ENCODE measurements at regions not wholly inside any gene's neighbourhood (a gene's known extent, or its start where the extent isn't known, plus 50 kb on each side); places are given as distances from the start of the nearest gene placed in this dataset.

DNA sequence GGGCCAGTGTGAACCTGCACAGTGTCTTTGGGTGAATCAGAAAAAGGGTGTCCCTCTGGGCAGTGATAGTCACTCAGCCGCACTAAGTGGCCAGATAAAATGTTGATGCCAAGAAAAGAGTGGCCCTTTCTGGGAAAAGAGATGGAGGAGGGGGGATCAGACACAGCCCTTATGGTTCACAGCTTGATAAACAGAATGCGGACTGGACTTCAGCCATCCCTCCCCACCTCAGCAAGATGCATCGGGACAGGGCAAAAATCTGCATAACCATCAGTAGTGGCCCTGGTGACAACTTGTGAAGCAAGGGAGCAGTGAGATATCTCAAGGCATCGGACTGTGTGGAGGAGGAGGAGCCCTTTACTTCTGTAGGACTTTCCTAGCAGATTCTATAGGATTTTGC is 353.8 kb upstream of the PLXNA2 start (continued):
- TF ChIP-seq, protein P1, sequence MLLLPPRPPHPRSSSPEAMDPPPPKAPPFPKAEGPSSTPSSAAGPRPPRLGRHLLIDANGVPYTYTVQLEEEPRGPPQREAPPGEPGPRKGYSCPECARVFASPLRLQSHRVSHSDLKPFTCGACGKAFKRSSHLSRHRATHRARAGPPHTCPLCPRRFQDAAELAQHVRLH (tag by site-specific recombination; IDR thresholded peaks at IDR 0.05) = no peak
- no peak for TF ChIP-seq ZNF37A (tag by site-specific recombination; IDR thresholded peaks at IDR 0.05)
- TF ChIP-seq, protein P2, sequence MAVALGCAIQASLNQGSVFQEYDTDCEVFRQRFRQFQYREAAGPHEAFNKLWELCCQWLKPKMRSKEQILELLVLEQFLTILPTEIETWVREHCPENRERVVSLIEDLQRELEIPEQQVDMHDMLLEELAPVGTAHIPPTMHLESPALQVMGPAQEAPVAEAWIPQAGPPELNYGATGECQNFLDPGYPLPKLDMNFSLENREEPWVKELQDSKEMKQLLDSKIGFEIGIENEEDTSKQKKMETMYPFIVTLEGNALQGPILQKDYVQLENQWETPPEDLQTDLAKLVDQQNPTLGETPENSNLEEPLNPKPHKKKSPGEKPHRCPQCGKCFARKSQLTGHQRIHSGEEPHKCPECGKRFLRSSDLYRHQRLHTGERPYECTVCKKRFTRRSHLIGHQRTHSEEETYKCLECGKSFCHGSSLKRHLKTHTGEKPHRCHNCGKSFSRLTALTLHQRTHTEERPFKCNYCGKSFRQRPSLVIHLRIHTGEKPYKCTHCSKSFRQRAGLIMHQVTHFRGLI (tag by site-specific recombination; IDR thresholded peaks at IDR 0.05) = no peak
- TF ChIP-seq ZNF394 (tag by site-specific recombination; IDR thresholded peaks at IDR 0.05; ENCODE audit: borderline replicate concordance) = no peak
- TF ChIP-seq, protein P3, sequence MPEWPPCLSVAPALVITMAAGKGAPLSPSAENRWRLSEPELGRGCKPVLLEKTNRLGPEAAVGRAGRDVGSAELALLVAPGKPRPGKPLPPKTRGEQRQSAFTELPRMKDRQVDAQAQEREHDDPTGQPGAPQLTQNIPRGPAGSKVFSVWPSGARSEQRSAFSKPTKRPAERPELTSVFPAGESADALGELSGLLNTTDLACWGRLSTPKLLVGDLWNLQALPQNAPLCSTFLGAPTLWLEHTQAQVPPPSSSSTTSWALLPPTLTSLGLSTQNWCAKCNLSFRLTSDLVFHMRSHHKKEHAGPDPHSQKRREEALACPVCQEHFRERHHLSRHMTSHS (tag by site-specific recombination; IDR thresholded peaks at IDR 0.05) = no peak
- TF ChIP-seq, protein P4, sequence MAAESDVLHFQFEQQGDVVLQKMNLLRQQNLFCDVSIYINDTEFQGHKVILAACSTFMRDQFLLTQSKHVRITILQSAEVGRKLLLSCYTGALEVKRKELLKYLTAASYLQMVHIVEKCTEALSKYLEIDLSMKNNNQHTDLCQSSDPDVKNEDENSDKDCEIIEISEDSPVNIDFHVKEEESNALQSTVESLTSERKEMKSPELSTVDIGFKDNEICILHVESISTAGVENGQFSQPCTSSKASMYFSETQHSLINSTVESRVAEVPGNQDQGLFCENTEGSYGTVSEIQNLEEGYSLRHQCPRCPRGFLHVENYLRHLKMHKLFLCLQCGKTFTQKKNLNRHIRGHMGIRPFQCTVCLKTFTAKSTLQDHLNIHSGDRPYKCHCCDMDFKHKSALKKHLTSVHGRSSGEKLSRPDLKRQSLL (tag by site-specific recombination; IDR thresholded peaks at IDR 0.05) = no peak
- no peak for TF ChIP-seq ZNF24 (tag by site-specific recombination; IDR thresholded peaks at IDR 0.05)

DNA sequence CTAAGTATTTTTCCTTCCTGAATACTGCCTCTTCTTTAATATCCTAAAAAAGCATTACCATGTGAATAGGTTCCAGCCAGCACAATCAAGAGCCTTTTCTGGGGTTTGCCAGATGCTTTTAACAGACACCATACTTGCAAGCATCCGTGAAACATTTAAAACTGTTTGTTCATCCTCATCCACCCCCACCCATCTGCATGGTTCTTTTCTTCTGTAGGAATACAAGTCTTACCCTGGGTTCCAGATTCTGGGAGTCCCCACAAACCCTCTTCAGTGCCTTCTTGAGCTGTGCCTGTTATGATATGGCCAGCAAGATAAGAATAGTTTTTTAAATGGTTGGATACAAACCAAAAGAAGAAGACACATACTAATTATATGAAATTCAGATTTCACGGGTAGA is 354.9 kb upstream of the PLXNA2 start:
- no peak overlapping the region for H3K27ac ChIP-seq (ENCODE audit: extremely low read depth, low read depth, low read length)
- no peaks in the 10 kb centered on the region for H3K36me3 ChIP-seq (ENCODE audit: control insufficient read depth in 2 of 2, insufficient read depth in 1 of 2, low read length in 2 of 2)
- ChIA-PET CTCF (no interaction called here), POLR2A (no interaction called here)
- H3K9me3 ChIP-seq (ENCODE audit: control insufficient read depth, insufficient read depth, low read depth, low read length) = no peaks in the 10 kb centered on the region
- H3K4me1 ChIP-seq (ENCODE audit: control insufficient read depth, insufficient read depth, low read length) = no peaks in the 10 kb centered on the region
- TF ChIP-seq ZNF660 (tag by site-specific recombination; IDR thresholded peaks at IDR 0.05) (no peak), ZSCAN30 (tag by site-specific recombination; IDR thresholded peaks at IDR 0.05) (no peak), ZNF214 (tag by site-specific recombination; IDR thresholded peaks at IDR 0.05; ENCODE audit: borderline replicate concordance) (no peak), ZEB2 (tag by site-specific recombination; IDR thresholded peaks at IDR 0.05) (no peak), ZNF785 (tag by site-specific recombination; IDR thresholded peaks at IDR 0.05) (no peak), ZNF211 (tag by site-specific recombination; IDR thresholded peaks at IDR 0.05; ENCODE audit: low read depth) (no peak), ZFP3 (tag by site-specific recombination; IDR thresholded peaks at IDR 0.05; ENCODE audit: low read depth) (no peak)
- H3K4me3 ChIP-seq (ENCODE audit: low read depth, low read length) = no peak overlapping the region

DNA sequence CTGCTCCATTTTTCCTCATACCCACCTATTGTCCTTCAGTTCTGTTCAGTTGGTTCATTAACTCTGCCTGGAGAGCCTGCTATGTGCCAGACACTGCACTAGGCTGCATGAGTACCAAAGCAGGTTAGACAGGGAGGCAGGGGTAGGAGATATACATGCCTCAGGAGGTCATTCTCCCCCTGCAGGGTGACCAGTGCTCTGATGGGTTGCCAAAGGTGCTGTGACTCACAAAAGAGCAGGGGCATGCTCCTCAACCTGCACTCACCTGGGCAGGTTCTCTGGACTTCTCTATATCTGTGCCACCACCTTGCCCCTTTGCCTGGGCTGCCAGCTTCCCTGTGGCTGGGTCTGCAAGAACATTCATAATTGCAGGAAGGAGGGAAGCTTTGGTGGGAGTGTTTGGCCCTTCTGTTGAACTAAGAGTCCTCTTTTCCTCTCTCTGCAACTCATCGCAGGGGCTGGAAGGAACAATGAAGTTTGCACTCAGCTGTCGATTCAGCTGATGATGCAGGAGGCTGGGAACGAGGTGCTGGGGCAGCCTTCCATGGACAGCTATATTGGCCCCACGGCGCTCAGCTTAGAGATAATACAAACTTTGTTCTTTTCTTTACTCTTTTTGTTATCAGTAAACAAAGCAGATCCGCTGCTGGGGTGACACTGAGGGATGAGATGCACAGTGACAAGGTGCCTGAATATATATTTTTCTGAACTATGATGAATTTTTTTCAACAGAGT is 356.4 kb upstream of the PLXNA2 start:
- no peak for TF ChIP-seq ZBTB17 (tag by site-specific recombination; IDR thresholded peaks at IDR 0.05)
- no peaks in the 10 kb centered on the region for H3K36me3 ChIP-seq (ENCODE audit: control insufficient read depth in 2 of 2, insufficient read depth in 1 of 2, low read length in 2 of 2)
- H3K4me1 ChIP-seq (ENCODE audit: control insufficient read depth, insufficient read depth, low read length) = no peaks in the 10 kb centered on the region
- no peak overlapping the region for H3K27ac ChIP-seq (ENCODE audit: extremely low read depth, low read depth, low read length)
- CTCF ChIA-PET = no interaction called here
- H3K9me3 ChIP-seq (ENCODE audit: control insufficient read depth, insufficient read depth, low read depth, low read length) = no peaks in the 10 kb centered on the region
- POLR2A ChIA-PET = no interaction called here
- no peak overlapping the region for H3K4me3 ChIP-seq (ENCODE audit: low read depth, low read length)

DNA sequence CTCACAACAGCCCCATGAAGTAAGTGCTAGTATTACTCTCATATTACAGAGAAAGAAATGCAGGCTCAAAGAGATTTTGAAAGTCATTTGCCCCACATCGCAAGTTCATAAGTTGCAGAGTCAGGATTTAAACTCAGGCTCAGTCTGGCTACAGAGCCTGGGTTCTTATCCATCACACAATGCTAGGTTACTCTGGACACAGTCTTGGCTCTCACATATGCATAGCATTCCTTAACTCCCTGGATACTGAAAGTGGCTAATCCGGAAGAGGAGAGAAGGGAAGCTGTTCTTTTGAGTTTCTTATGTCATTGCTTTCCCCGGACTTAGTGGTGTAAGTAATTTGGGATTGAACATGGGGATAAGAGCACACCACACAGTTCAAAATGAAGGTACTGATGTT is 357.4 kb upstream of the PLXNA2 start:
- Histone ChIP-seq H3K4me1 (ENCODE audit: control insufficient read depth, insufficient read depth, low read length) (no peaks in the 10 kb centered on the region), H3K36me3 (ENCODE audit: control insufficient read depth in 2 of 2, insufficient read depth in 1 of 2, low read length in 2 of 2) (no peaks in the 10 kb centered on the region), H3K4me3 (ENCODE audit: low read depth, low read length) (no peak overlapping the region), H3K27ac (ENCODE audit: extremely low read depth, low read depth, low read length) (no peak overlapping the region), H3K9me3 (ENCODE audit: control insufficient read depth, insufficient read depth, low read depth, low read length) (no peaks in the 10 kb centered on the region)
- CTCF ChIA-PET = no interaction called here
- POLR2A ChIA-PET = no interaction called here
- TF ChIP-seq ZNF747 (tag by site-specific recombination; IDR thresholded peaks at IDR 0.05) (no peak), ZNF335 (tag by site-specific recombination; conservative IDR thresholded peaks at IDR 0.05) (no peak), SCRT1 (tag by site-specific recombination; IDR thresholded peaks at IDR 0.05; ENCODE audit: borderline replicate concordance) (no peak), ZNF530 (tag by site-specific recombination; IDR thresholded peaks at IDR 0.05; ENCODE audit: low read depth) (no peak), ZNF354C (tag by site-specific recombination; IDR thresholded peaks at IDR 0.05; ENCODE audit: borderline replicate concordance, low read depth) (no peak), ZNF791 (tag by site-specific recombination; IDR thresholded peaks at IDR 0.05) (no peak), ZFP3 (tag by site-specific recombination; IDR thresholded peaks at IDR 0.05; ENCODE audit: low read depth) (no peak), ZNF416 (tag by site-specific recombination; IDR thresholded peaks at IDR 0.05) (no peak), ZNF658 (tag by site-specific recombination; IDR thresholded peaks at IDR 0.05) (no peak)
- TF ChIP-seq, protein P5, sequence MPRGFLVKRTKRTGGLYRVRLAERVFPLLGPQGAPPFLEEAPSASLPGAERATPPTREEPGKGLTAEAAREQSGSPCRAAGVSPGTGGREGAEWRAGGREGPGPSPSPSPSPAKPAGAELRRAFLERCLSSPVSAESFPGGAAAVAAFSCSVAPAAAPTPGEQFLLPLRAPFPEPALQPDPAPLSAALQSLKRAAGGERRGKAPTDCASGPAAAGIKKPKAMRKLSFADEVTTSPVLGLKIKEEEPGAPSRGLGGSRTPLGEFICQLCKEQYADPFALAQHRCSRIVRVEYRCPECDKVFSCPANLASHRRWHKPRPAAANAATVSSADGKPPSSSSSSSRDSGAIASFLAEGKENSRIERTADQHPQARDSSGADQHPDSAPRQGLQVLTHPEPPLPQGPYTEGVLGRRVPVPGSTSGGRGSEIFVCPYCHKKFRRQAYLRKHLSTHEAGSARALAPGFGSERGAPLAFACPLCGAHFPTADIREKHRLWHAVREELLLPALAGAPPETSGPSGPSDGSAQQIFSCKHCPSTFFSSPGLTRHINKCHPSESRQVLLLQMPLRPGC (tag by site-specific recombination; IDR thresholded peaks at IDR 0.05) = no peak
